ENCODE measurements at regions not wholly inside any gene's neighbourhood (a gene's known extent, or its start where the extent isn't known, plus 50 kb on each side); places are given as distances from the start of the nearest gene placed in this dataset.

GRCh38 chr20:52585333-52585732 is 386.8 kb upstream of the TSHZ2 start:
- Histone ChIP-seq H3K4me3 (ENCODE audit: low read length) (no peak overlapping the region), H3K9me3 (ENCODE audit: control insufficient read depth in 1 of 2, insufficient read depth in 1 of 2, low read length in 2 of 2) (no peaks in the 10 kb centered on the region), H3K4me1 (ENCODE audit: insufficient read depth, low read length) (no peaks in the 10 kb centered on the region), H3K27me3 (ENCODE audit: control insufficient read depth in 1 of 2, insufficient read depth in 2 of 2, low read length in 2 of 2) (no peaks in the 10 kb centered on the region), H3K27ac (ENCODE audit: low read depth in 1 of 2, low read length in 2 of 2) (no peak overlapping the region), H3K36me3 (ENCODE audit: insufficient read depth, low read length) (no peaks in the 10 kb centered on the region)
- DNase-seq (no peak), ATAC-seq (ENCODE audit: poor library complexity) (no peak)
- Mint-ChIP-seq H3K27ac (no peak overlapping the region), H3K4me1 (ENCODE audit: low read depth) (no peaks in the 10 kb centered on the region), H3K4me3 (no peak overlapping the region), H3K27me3 (no peaks in the 10 kb centered on the region), H3K9me3 (peaks cover 4% of the 10 kb centered on the region), H3K36me3 (ENCODE audit: low read depth) (no peaks in the 10 kb centered on the region)
- no peak for TF ChIP-seq CTCF (IDR thresholded peaks at IDR 0.05)
- intact Hi-C loops (cut with DNase I, micrococcal nuclease), result no loop called here
- POLR2A ChIA-PET, result no interaction called here
- CTCF ChIA-PET, result no interaction called here

GRCh38 chr20:52578559-52578958 is 387.0 kb upstream of the ZFP64 start:
- no peaks in the 10 kb centered on the region for H3K4me1 Mint-ChIP-seq (ENCODE audit: low read depth)
- Histone ChIP-seq H3K4me1 (ENCODE audit: insufficient read depth, low read length) (no peaks in the 10 kb centered on the region), H3K9me3 (ENCODE audit: control insufficient read depth in 1 of 2, insufficient read depth in 1 of 2, low read length in 2 of 2) (peaks cover 0 to 4% of the 10 kb centered on the region in 2 experiments), H3K4me3 (ENCODE audit: low read length) (no peak overlapping the region), H3K27ac (ENCODE audit: low read depth in 1 of 2, low read length in 2 of 2) (no peak overlapping the region), H3K27me3 (ENCODE audit: control insufficient read depth in 1 of 2, insufficient read depth in 2 of 2, low read length in 2 of 2) (no peaks in the 10 kb centered on the region), H3K36me3 (ENCODE audit: insufficient read depth, low read length) (no peaks in the 10 kb centered on the region)
- TF ChIP-seq CTCF (IDR thresholded peaks at IDR 0.05), result no peak
- no peak overlapping the region for H3K4me3 Mint-ChIP-seq
- no peak overlapping the region for H3K27ac Mint-ChIP-seq
- no peaks in the 10 kb centered on the region for H3K27me3 Mint-ChIP-seq
- ChIA-PET CTCF (no interaction called here), POLR2A (no interaction called here)
- ATAC-seq (ENCODE audit: poor library complexity) (no peak), DNase-seq (no peak)
- H3K36me3 Mint-ChIP-seq (ENCODE audit: low read depth), result no peaks in the 10 kb centered on the region
- peaks cover 2% of the 10 kb centered on the region for H3K9me3 Mint-ChIP-seq
- intact Hi-C loops (cut with DNase I, micrococcal nuclease), result no loop called here

- Histone ChIP-seq H3K9me3 (ENCODE audit: control insufficient read depth in 1 of 2, insufficient read depth in 1 of 2, low read length in 2 of 2) (peaks cover 0 to 4% of the 10 kb centered on the region in 2 experiments), H3K36me3 (ENCODE audit: insufficient read depth, low read length) (no peaks in the 10 kb centered on the region), H3K4me3 (ENCODE audit: low read length) (no peak overlapping the region), H3K27ac (ENCODE audit: low read depth in 1 of 2, low read length in 2 of 2) (no peak overlapping the region), H3K27me3 (ENCODE audit: control insufficient read depth in 1 of 2, insufficient read depth in 2 of 2, low read length in 2 of 2) (no peaks in the 10 kb centered on the region), H3K4me1 (ENCODE audit: insufficient read depth, low read length) (no peaks in the 10 kb centered on the region)
- H3K4me3 Mint-ChIP-seq, result no peak overlapping the region
- no peak for TF ChIP-seq CTCF (IDR thresholded peaks at IDR 0.05)
- no peak for ATAC-seq (ENCODE audit: poor library complexity)
- ChIA-PET POLR2A (no interaction called here), CTCF (no interaction called here)
- no peak overlapping the region for H3K27ac Mint-ChIP-seq
- H3K27me3 Mint-ChIP-seq, result no peaks in the 10 kb centered on the region
- no peak for DNase-seq
- H3K36me3 Mint-ChIP-seq (ENCODE audit: low read depth), result no peaks in the 10 kb centered on the region
- H3K9me3 Mint-ChIP-seq, result peaks cover 2% of the 10 kb centered on the region
- intact Hi-C loops (cut with DNase I, micrococcal nuclease), result no loop called here
- no peaks in the 10 kb centered on the region for H3K4me1 Mint-ChIP-seq (ENCODE audit: low read depth)
Measured at GRCh38 chr20:52577696-52578095, 386.1 kb upstream of the ZFP64 start.
